ENCODE measurements at regions not wholly inside any gene's neighbourhood (a gene's known extent, or its start where the extent isn't known, plus 50 kb on each side); places are given as distances from the start of the nearest gene placed in this dataset.

DNA sequence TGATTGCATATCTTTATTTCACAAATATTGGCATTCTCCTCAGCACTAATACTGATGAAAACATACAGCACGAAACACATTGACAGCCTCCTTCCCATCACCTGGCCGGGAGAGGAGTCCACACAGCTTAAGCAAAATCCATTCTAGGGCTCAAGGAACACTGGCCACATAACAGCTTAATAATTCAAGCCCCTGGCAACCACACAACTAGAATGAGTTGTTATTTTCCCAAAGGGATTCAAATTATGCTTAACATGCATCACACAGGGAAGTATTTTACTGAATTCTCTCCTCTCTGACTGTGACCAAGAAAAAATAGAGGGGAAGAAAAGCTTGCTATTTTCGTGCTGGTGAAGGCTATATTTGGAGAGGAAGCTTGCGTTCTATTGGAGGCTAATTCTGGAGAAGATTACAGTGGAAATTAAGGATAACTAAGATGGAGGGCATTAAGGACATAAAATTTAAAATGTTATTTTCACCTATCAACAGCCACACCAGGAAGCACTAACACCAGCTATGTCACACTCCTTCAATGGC is 198.5 kb downstream of the ADGRG6 start:
- ChIA-PET CTCF (no interaction called here), POLR2A (no interaction called here)
- Mint-ChIP-seq H3K4me3 (no peak overlapping the region), H3K4me1 (no peaks in the 10 kb centered on the region), H3K27ac (no peak overlapping the region), H3K36me3 (ENCODE audit: low read depth) (peaks cover 1% of the 10 kb centered on the region), H3K27me3 (no peaks in the 10 kb centered on the region), H3K9me3 (peaks cover 12% of the 10 kb centered on the region)
- DNase-seq: no peak

DNA sequence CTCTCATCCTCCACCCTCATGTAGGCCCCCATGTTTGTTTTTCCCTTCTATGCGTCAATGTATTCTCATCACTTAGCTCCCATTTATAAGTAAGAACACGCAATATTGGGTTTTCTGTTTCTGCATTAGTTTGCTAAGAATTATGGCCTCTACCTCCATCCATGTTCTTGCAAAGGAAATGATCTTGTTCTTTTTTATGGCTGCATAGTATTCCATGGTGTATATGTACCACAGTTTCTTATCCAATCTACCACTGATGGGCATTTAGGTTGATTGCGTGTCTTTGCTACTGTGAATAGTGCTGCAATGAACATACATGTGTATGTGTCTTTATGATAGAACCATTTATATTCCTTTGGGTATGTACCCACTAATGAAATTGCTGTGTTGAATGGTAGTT is 200.0 kb downstream of the ADGRG6 start:
- no peak overlapping the region for H3K27ac Mint-ChIP-seq
- no peaks in the 10 kb centered on the region for H3K27me3 Mint-ChIP-seq
- POLR2A ChIA-PET: no interaction called here
- H3K4me3 Mint-ChIP-seq: no peak overlapping the region
- CTCF ChIA-PET: no interaction called here
- peaks cover 16% of the 10 kb centered on the region for H3K9me3 Mint-ChIP-seq
- H3K4me1 Mint-ChIP-seq: no peaks in the 10 kb centered on the region
- no peaks in the 10 kb centered on the region for H3K36me3 Mint-ChIP-seq (ENCODE audit: low read depth)
- no peak for DNase-seq

DNA sequence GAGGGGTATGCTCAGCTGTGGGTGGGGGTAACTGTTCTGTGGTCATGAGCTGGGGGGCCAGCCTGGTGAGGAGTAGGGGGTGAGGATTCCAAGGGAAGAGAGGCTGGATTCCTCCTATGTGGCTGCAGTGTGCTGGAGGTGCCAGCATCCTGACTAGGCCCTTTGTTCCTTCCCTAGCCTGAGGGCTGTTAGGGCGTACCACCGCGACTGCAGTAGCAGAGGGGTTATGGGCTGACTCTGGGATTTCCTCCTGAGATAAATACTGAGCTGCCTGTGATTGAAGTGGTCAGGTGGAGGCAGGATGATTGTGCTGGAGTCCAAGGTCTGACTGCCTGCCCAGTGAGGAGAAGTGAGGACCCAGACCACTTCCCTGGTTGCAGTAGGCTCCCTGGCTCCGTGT is 205.3 kb downstream of the ADGRG6 start:
- Mint-ChIP-seq H3K4me1 (no peaks in the 10 kb centered on the region), H3K4me3 (no peak overlapping the region), H3K27me3 (no peaks in the 10 kb centered on the region), H3K27ac (no peak overlapping the region), H3K9me3 (peaks cover 13% of the 10 kb centered on the region), H3K36me3 (ENCODE audit: low read depth) (no peaks in the 10 kb centered on the region)
- POLR2A ChIA-PET: no interaction called here
- DNase-seq: no peak
- CTCF ChIA-PET: no interaction called here

DNA sequence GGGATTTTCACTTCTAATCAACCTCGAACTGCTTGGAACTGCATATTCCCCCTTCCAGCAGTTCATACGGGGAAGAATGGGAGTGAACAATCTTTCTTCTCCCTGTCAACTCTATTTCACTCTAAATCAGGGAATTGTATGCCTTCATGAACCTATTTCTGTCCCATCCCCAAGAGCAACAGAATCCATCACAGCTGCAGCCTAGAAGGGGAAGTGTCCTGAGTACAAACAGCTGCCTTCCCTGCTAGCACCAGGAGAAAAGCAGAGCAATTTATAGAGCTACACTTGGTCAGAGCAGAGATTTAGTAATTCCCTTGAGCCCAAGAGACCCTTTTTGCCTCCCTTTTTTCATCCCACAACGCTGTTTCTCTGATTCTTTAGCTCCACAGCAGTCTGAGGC is 208.4 kb downstream of the ADGRG6 start:
- no peak overlapping the region for H3K27ac Mint-ChIP-seq
- no peak for DNase-seq
- no peak overlapping the region for H3K4me3 Mint-ChIP-seq
- ChIA-PET POLR2A (no interaction called here), CTCF (no interaction called here)
- no peaks in the 10 kb centered on the region for H3K36me3 Mint-ChIP-seq (ENCODE audit: low read depth)
- H3K27me3 Mint-ChIP-seq: no peaks in the 10 kb centered on the region
- peaks cover 8% of the 10 kb centered on the region for H3K9me3 Mint-ChIP-seq
- no peaks in the 10 kb centered on the region for H3K4me1 Mint-ChIP-seq

DNA sequence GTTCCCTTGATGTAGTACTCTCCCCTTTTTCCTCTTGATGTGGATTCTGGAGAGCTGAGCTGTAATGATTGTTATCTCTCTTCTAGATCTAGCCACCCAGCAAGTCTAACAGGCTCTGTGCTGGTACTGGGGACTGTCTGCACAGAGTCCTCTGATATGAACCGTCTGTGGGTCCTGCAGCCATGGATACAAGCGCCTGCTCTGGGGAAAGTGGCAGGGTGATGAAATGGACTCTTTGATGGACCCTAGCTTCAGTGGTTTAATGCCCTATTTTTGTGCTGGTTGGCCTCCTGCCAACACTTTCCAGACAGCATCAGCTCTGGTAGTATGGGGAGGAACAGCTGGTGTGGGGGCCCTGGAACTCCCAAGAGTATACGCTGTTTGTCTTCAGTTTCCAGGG is 216.3 kb downstream of the ADGRG6 start:
- no peak overlapping the region for H3K4me3 Mint-ChIP-seq
- POLR2A ChIA-PET: no interaction called here
- H3K36me3 Mint-ChIP-seq (ENCODE audit: low read depth): no peaks in the 10 kb centered on the region
- no peak overlapping the region for H3K27ac Mint-ChIP-seq
- H3K27me3 Mint-ChIP-seq: no peaks in the 10 kb centered on the region
- H3K9me3 Mint-ChIP-seq: peaks cover 11% of the 10 kb centered on the region
- DNase-seq: no peak
- H3K4me1 Mint-ChIP-seq: peaks cover 3% of the 10 kb centered on the region
- CTCF ChIA-PET: interaction anchor here (0.6 to 1.5 kb wide), 2 partner anchors 10 to 908 kb away, joined by 3 to 4 read pairs; no protein-coding TSS in a partner anchor

DNA sequence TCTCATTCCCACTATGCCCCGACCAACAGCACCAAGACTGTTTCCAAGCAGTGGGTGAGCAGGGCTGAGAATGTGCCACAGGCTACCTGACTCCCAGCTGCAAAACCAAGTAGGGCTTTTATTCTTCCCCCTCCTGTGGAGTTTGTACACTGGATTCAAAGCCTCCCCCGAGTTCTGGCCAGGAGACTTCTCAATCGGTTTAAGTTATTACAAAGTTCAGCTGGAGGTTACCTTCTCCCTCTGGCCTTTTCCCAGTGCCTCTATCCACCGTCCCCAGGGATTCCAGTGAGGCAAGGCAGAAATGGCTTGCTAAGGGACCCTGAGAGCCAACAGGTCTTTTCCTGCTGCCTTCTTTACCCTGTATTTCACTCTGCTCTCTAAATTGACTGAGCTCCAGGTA is 217.0 kb downstream of the ADGRG6 start:
- Mint-ChIP-seq H3K4me3 (no peak overlapping the region), H3K9me3 (peaks cover 8% of the 10 kb centered on the region), H3K27ac (no peak overlapping the region), H3K36me3 (ENCODE audit: low read depth) (no peaks in the 10 kb centered on the region), H3K27me3 (no peaks in the 10 kb centered on the region), H3K4me1 (peaks cover 3% of the 10 kb centered on the region)
- CTCF ChIA-PET: interaction anchor here (1.5 kb wide), 1 partner anchor 10 kb away, joined by 4 read pairs; no protein-coding TSS in a partner anchor
- no peak for DNase-seq
- POLR2A ChIA-PET: no interaction called here

DNA sequence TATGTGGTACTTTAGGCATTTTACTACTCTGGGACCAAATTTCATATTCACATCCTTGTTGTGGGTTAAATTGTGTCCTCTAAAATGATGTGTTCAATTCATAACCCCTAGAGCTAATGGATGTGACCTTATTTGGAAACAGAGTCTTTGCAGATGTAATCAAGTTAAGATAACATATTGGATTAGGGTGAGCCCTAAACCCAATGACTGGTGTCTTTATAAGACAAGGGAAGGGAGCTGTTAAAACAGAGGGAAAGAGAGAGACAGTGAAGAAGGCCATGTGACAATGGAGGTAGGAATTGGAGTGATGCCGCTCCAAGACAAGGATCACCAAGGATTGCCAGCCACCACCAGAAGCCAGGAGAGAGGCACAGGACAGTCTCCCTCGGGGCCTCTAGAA is 220.0 kb downstream of the ADGRG6 start:
- no peak for DNase-seq
- Mint-ChIP-seq H3K36me3 (ENCODE audit: low read depth) (no peaks in the 10 kb centered on the region), H3K4me3 (no peak overlapping the region), H3K27me3 (no peaks in the 10 kb centered on the region), H3K9me3 (peaks cover 3% of the 10 kb centered on the region), H3K27ac (no peak overlapping the region), H3K4me1 (no peaks in the 10 kb centered on the region)
- ChIA-PET POLR2A (no interaction called here), CTCF (no interaction called here)

DNA sequence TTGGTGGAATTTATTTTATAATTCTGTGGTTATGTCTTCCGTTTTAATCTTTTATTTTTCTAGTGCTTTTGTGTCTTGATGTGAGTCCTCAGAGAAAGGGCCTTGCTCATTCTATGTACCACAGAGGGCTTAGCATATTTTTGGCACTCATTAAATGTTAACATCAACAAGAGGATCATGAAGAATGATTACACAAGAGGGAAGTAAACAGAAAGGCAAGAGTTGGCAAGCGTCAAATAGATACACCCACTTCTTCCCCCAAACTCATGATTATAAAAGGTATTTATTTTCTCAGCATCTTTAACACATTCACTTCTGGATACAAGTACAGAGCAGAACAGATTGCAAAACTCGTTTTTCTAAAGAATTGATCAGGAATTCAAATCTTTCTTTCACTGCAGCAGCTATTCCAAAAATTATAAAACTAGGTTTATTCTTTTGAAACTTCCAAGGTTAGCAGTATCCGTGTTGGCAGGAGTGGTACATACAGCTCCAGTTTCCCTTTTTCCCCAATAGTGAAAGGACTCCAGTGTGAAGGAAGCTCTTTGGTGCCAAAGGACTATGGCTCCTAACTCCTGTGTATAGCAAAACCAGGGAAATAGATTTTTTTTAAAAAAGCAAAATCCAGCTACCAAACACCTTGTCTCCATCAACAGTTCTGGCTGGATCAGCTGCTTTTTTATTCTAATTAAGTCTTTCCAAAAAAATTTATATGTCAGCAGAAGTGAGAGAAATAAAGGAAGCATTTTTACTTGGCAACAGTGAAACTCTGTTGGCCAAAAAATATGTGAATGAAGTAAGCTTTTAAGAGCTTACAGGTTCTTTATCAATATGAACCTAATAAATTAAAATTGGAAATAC is 221.9 kb downstream of the ADGRG6 start:
- no peak for DNase-seq
- Mint-ChIP-seq H3K4me3 (no peak overlapping the region), H3K27me3 (no peaks in the 10 kb centered on the region), H3K36me3 (ENCODE audit: low read depth) (no peaks in the 10 kb centered on the region), H3K9me3 (peaks cover 2% of the 10 kb centered on the region), H3K27ac (no peak overlapping the region), H3K4me1 (no peaks in the 10 kb centered on the region)
- POLR2A ChIA-PET: no interaction called here
- CTCF ChIA-PET: no interaction called here

DNA sequence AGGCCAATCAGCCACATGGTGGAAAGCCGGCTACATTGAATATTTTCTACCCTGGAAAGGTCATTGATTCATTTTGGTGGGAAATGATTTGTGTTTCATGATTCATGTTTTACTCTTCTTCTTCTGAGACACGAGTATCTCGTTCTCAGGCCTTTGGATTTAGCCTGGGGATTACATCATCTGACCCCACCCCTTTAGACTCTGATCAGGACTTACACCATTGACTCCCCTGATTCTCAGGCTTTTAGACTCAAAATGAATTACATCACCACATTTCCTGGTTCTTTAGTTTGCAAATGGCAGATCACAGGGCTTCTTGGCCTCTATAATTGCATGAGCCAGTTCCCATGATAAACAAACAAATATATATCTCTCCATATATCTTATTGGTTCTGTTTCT is 228.8 kb downstream of the ADGRG6 start:
- Mint-ChIP-seq H3K4me1 (no peaks in the 10 kb centered on the region), H3K27ac (no peak overlapping the region), H3K27me3 (no peaks in the 10 kb centered on the region), H3K4me3 (no peak overlapping the region), H3K9me3 (peaks cover 15% of the 10 kb centered on the region), H3K36me3 (ENCODE audit: low read depth) (peaks cover 3% of the 10 kb centered on the region)
- POLR2A ChIA-PET: no interaction called here
- CTCF ChIA-PET: no interaction called here
- DNase-seq: no peak

DNA sequence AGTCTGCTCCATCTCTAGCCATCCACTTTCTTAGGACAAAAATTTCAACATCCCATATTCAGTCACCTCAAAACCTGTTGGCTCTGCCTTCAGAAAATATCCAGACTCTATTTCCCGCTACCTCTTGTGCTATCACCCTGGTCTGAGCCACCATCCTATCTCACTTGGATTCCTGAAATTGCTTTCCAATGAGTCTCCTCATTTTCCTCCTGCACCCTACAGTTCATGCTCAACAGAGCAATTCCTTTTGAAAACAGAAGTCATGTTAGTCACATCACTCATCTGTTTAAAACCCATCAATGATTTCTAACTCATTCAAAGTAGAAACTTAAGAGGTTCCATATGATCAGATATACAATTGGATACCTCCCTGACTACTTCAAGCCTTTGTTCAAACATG is 229.9 kb downstream of the ADGRG6 start:
- no peak overlapping the region for H3K27ac Mint-ChIP-seq
- DNase-seq: no peak
- H3K36me3 Mint-ChIP-seq (ENCODE audit: low read depth): peaks cover 3% of the 10 kb centered on the region
- no peaks in the 10 kb centered on the region for H3K27me3 Mint-ChIP-seq
- CTCF ChIA-PET: no interaction called here
- H3K4me3 Mint-ChIP-seq: no peak overlapping the region
- peaks cover 17% of the 10 kb centered on the region for H3K9me3 Mint-ChIP-seq
- POLR2A ChIA-PET: no interaction called here
- H3K4me1 Mint-ChIP-seq: no peaks in the 10 kb centered on the region

DNA sequence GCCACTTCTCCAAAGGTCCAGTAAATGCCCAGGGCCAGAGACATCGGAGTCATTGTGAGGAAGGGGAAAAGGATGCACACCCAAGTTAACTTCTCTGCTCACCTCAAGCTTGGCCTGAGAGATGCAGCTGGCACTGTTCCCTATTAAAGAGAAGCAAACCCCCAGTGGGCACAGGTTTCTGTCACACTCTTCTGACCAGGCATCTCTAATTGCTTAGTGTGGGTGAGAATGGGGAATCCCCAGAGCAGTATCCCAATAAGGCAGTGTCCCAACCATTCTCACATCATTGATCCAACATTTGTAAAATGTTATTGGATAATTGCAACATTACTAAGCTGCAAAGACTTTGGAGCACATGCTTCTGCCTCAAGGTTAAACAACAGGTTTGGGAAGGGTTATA is 232.3 kb downstream of the ADGRG6 start:
- ChIA-PET POLR2A (no interaction called here), CTCF (interaction anchor here (0.6 kb wide), 1 partner anchor 82 kb away, joined by 4 read pairs; no protein-coding TSS in a partner anchor)
- H3K9me3 Mint-ChIP-seq: peaks cover 24% of the 10 kb centered on the region
- no peaks in the 10 kb centered on the region for H3K27me3 Mint-ChIP-seq
- H3K4me1 Mint-ChIP-seq: peaks cover 3% of the 10 kb centered on the region
- DNase-seq: no peak
- H3K36me3 Mint-ChIP-seq (ENCODE audit: low read depth): peaks cover 6% of the 10 kb centered on the region
- H3K27ac Mint-ChIP-seq: no peak overlapping the region
- H3K4me3 Mint-ChIP-seq: no peak overlapping the region

DNA sequence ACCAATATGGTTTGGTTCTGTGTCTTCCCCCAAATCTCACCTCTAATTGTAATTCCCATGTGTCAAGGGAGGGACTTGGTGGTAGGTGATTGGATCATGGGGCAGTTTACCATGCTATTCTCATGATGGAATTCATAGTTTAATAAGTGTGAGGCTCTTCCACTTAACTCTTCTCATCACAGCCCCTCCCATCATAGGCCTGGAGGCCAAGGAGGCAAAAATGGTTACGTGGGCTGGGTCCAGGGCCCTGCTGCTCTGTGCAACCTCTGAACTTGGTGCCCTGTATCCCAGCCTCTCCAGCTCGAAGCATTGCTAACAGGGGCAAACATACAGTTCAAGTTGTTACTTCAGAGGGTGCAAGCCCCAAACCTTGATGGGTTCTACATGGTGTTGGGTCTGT is 232.7 kb downstream of the ADGRG6 start:
- peaks cover 6% of the 10 kb centered on the region for H3K36me3 Mint-ChIP-seq (ENCODE audit: low read depth)
- peaks cover 24% of the 10 kb centered on the region for H3K9me3 Mint-ChIP-seq
- CTCF ChIA-PET: interaction anchor here (1.4 kb wide), 1 partner anchor 11 kb away, joined by 3 read pairs; no protein-coding TSS in a partner anchor
- H3K27me3 Mint-ChIP-seq: no peaks in the 10 kb centered on the region
- DNase-seq: no peak
- H3K4me3 Mint-ChIP-seq: no peak overlapping the region
- H3K4me1 Mint-ChIP-seq: peaks cover 3% of the 10 kb centered on the region
- POLR2A ChIA-PET: no interaction called here
- no peak overlapping the region for H3K27ac Mint-ChIP-seq

DNA sequence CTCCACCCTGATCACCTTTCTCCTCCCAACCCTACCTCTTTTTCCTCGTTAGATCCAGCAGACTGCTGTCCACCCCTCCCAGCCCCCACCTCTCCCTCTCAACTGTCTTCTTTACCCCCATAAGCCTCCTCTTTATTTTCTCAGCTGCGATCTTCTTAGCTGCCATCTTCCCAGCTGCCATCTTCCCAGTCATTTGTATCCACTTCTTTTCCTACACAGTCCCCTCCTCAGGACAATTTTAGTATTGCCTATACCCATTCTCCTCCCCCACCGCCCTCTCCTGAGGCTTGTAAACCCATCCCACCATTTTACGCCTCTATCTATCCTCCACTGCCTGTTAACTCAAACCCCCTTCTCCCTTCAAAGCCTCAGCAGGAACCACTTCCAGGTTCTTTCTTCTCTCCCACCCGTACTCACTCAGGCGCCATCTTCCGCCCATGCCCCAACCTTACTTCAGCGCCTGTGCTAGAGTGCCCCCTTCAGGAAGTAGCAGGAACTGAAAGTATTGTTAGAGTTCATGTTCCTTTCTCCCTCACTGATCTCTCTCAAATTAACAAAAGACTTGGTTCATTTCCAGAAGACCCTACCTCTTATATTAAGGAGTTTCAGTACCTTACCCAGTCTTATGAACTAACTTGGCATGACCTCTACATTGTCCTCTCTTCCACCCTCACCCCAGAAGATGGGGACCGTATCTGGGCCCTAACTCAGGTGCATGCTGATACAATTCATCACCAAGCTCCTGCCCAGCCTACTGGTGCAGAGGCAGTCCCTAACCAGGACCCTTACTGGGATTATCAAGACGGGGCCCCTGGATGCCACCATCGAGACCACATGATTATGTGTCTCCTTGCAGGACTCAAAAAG is 236.0 kb downstream of the ADGRG6 start:
- DNase-seq: peak; percentile 16

More for the DNA sequence above, 236.0 kb downstream of the ADGRG6 start:
- Mint-ChIP-seq H3K27ac (no peak overlapping the region), H3K4me3 (no peak overlapping the region), H3K4me1 (peaks cover 3% of the 10 kb centered on the region), H3K9me3 (peaks cover 20% of the 10 kb centered on the region), H3K36me3 (ENCODE audit: low read depth) (peaks cover 6% of the 10 kb centered on the region), H3K27me3 (no peaks in the 10 kb centered on the region)
- ChIA-PET POLR2A (no interaction called here), CTCF (no interaction called here)
